HL-60 (cell line): ENCODE measurements at regions not wholly inside any gene's neighbourhood (a gene's known extent, or its start where the extent isn't known, plus 50 kb on each side); places are given as distances from the start of the nearest gene placed in this dataset.

Experiments
- DNase-seq, 2 experiments: peaks; one replicate each; pipeline ENCODE4 v3.0.0-alpha.2; 2010 to 2020; ENCODE audit warnings: low read depth in 1 of 2, low spot score in 1 of 2
- H3K27ac ChIP-seq: fragments of 250-450 bp; sonication (Bioruptor Pico); replicated peaks from 2 replicates; pipeline ENCODE4 v1.5.1; 2020; ENCODE audit warnings: mild to moderate bottlenecking, moderate library complexity
- H3K27me3 ChIP-seq: fragments of 250-450 bp; sonication (Bioruptor Pico); 2 replicates; pipeline ENCODE4 v1.5.1; 2021; ENCODE audit warnings: mild to moderate bottlenecking, moderate library complexity; ENCODE audit not compliant: insufficient read depth, poor library complexity, severe bottlenecking
- H3K4me3 ChIP-seq: replicated peaks from 2 replicates; pipeline ENCODE4 v1.5.1; 2011; ENCODE audit warnings: mild to moderate bottlenecking, control low read depth, low read length; ENCODE audit not compliant: insufficient read depth
- GABPA ChIP-seq: IDR thresholded peaks from 2 replicates; pipeline ENCODE4 v1.6.1; 2012; ENCODE audit warnings: low read depth
- POLR2AphosphoS5 ChIP-seq: IDR thresholded peaks from 2 replicates; pipeline ENCODE4 v1.6.1; 2012; ENCODE audit warnings: low read depth
- SPI1 ChIP-seq: IDR thresholded peaks from 2 replicates; pipeline ENCODE4 v1.6.1; 2012; ENCODE audit warnings: low read depth, mild to moderate bottlenecking, borderline replicate concordance
- TF ChIP-seq, protein P1 (sequence below): IDR thresholded peaks from one replicate; pipeline ENCODE4 v1.5.1; 2011; ENCODE audit warnings: low read length, control low read depth, inconsistent platforms; ENCODE audit not compliant: insufficient read depth
- TF ChIP-seq, protein P2 (sequence below): IDR thresholded peaks from 2 replicates; pipeline ENCODE4 v1.6.1; 2012; ENCODE audit warnings: low read depth; ENCODE audit not compliant: insufficient replicate concordance

DNA sequence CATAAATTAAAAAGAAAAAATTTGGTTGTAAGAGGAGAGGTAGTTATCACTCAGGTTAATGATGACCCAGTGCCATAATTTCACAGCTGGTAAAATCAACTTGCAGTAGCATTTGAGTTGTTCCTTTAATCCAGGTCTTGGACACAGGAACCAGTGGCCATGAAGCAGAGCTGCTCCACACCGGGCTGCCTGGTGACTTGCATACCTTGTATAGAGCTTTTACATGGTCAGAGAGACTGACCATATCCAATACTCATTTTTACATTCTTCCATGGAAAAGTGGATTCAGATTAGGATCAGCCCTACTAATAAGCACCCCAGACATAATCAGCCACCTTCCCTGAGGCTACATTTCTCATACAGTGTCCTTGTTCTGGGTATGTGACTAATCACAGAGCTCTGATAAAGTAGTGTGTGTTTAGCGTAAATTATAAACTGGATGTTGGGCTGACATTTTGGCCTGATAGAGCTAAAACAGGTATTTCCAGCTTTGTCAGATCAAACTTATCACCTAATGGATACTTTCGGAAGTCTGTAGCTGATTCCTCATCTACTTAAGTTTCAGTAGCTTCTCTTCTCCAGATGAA lies 77.0 kb upstream of the ZSWIM6 start:
- TF ChIP-seq POLR2AphosphoS5 (no peak), GABPA (no peak), SPI1 (no peak)
- TF ChIP-seq, protein P1, sequence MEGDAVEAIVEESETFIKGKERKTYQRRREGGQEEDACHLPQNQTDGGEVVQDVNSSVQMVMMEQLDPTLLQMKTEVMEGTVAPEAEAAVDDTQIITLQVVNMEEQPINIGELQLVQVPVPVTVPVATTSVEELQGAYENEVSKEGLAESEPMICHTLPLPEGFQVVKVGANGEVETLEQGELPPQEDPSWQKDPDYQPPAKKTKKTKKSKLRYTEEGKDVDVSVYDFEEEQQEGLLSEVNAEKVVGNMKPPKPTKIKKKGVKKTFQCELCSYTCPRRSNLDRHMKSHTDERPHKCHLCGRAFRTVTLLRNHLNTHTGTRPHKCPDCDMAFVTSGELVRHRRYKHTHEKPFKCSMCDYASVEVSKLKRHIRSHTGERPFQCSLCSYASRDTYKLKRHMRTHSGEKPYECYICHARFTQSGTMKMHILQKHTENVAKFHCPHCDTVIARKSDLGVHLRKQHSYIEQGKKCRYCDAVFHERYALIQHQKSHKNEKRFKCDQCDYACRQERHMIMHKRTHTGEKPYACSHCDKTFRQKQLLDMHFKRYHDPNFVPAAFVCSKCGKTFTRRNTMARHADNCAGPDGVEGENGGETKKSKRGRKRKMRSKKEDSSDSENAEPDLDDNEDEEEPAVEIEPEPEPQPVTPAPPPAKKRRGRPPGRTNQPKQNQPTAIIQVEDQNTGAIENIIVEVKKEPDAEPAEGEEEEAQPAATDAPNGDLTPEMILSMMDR: no peak
- TF ChIP-seq, protein P2, sequence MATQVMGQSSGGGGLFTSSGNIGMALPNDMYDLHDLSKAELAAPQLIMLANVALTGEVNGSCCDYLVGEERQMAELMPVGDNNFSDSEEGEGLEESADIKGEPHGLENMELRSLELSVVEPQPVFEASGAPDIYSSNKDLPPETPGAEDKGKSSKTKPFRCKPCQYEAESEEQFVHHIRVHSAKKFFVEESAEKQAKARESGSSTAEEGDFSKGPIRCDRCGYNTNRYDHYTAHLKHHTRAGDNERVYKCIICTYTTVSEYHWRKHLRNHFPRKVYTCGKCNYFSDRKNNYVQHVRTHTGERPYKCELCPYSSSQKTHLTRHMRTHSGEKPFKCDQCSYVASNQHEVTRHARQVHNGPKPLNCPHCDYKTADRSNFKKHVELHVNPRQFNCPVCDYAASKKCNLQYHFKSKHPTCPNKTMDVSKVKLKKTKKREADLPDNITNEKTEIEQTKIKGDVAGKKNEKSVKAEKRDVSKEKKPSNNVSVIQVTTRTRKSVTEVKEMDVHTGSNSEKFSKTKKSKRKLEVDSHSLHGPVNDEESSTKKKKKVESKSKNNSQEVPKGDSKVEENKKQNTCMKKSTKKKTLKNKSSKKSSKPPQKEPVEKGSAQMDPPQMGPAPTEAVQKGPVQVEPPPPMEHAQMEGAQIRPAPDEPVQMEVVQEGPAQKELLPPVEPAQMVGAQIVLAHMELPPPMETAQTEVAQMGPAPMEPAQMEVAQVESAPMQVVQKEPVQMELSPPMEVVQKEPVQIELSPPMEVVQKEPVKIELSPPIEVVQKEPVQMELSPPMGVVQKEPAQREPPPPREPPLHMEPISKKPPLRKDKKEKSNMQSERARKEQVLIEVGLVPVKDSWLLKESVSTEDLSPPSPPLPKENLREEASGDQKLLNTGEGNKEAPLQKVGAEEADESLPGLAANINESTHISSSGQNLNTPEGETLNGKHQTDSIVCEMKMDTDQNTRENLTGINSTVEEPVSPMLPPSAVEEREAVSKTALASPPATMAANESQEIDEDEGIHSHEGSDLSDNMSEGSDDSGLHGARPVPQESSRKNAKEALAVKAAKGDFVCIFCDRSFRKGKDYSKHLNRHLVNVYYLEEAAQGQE: no peak
- no peak for DNase-seq
- no peaks in the 10 kb centered on the region for H3K27me3 ChIP-seq
- no peak overlapping the region for H3K4me3 ChIP-seq
- H3K27ac ChIP-seq: no peak overlapping the region

DNA sequence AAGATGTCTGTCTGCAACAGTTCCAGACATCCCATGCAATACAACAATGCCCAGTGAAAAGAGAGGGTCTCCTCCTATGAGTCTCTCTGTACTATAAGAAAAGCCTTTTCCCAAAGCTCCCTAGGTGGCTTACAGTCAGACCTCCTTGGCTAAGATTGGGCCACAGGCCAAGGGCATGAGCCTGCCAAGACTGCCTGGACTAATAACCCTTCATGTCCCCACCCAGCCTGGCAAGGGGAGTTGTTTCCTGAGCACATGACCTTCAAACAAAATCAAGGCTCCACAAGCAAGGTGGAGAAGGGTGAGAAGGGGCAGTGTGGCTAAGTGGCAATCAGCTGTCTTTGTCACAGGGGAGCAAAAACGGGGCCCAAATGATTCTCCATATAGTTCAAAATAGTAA lies 75.6 kb upstream of the ZSWIM6 start:
- DNase-seq: no peak
- no peaks in the 10 kb centered on the region for H3K27me3 ChIP-seq
- H3K4me3 ChIP-seq: no peak overlapping the region
- TF ChIP-seq GABPA (no peak), SPI1 (no peak)
- TF ChIP-seq, protein P1: no peak
- TF ChIP-seq, protein P2: no peak
- no peak overlapping the region for H3K27ac ChIP-seq

DNA sequence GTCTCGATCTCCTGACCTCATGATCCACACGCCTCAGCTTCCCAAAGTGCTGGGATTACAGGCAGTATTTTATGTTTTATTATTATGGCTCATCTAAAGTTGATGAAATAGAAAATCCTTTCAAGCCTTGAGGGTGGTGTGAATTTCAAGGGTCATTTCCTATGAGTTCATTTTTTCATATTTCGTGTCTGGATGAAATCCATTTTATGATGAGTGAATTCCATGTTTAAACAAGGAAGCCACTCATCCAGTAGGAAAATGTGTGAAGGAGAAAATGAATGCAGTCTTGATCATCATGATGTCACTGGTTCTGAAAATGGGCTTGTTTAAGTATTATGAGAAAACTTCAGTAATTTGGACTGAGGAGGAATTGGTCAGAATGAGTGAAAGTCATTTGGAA lies 74.6 kb upstream of the ZSWIM6 start:
- no peak overlapping the region for H3K27ac ChIP-seq
- no peaks in the 10 kb centered on the region for H3K27me3 ChIP-seq
- H3K4me3 ChIP-seq: no peak overlapping the region
- no peak for DNase-seq
- TF ChIP-seq, protein P2: no peak
- TF ChIP-seq, protein P1: no peak
- TF ChIP-seq POLR2AphosphoS5 (no peak), GABPA (no peak), SPI1 (no peak)
